GM12891 (cell line): ENCODE measurements at regions not wholly inside any gene's neighbourhood (a gene's known extent, or its start where the extent isn't known, plus 50 kb on each side); places are given as distances from the start of the nearest gene placed in this dataset.

Experiments
- POLR2A ChIP-seq: IDR thresholded peaks from 2 replicates; pipeline ENCODE4 v1.6.1; 2011; ENCODE audit warnings: low read depth, low read length, control low read depth
- TAF1 ChIP-seq: IDR thresholded peaks from 2 replicates; pipeline ENCODE4 v1.6.1; 2011; ENCODE audit warnings: low read depth, low read length, control low read depth

- TF ChIP-seq POLR2A = no peak
- TF ChIP-seq TAF1 = no peak
Observed at GRCh38 chr2:193929131-193929530, 1727.9 kb upstream of the SLC39A10 start.
